ENCODE measurements at regions not wholly inside any gene's neighbourhood (a gene's known extent, or its start where the extent isn't known, plus 50 kb on each side); places are given as distances from the start of the nearest gene placed in this dataset.

- ATAC-seq (ENCODE audit: low read depth) (no peak), DNase-seq (no peak)
- Histone ChIP-seq H4K20me1 (ENCODE audit: control insufficient read depth, insufficient read depth, low read length, poor library complexity, severe bottlenecking) (no peaks in the 10 kb centered on the region), H3K27ac (ENCODE audit: low read length in 2 of 2) (no peak overlapping the region), H3K79me2 (ENCODE audit: control insufficient read depth, insufficient read depth, low read length) (no peaks in the 10 kb centered on the region), H3K36me3 (replicated peaks in 1 of 2; ENCODE audit: control extremely low read depth in 1 of 2, control insufficient read depth in 1 of 2, extremely low read depth in 1 of 2, insufficient read depth in 2 of 2, low read length in 1 of 2) (no peaks in the 10 kb centered on the region), H3K4me3 (ENCODE audit: control extremely low read depth in 1 of 5, extremely low read depth in 1 of 5, insufficient read depth in 1 of 5, low read depth in 2 of 5, low read length in 4 of 5) (no peak overlapping the region), H3K4me2 (replicated peaks; ENCODE audit: low read depth, low read length, poor library complexity, severe bottlenecking) (no peak overlapping the region), H3K4me1 (ENCODE audit: control insufficient read depth in 2 of 2, insufficient read depth in 2 of 2, low read length in 2 of 2) (no peaks in the 10 kb centered on the region), H3K9ac (ENCODE audit: low read length) (no peak overlapping the region), H3K27me3 (replicated peaks in 1 of 4; ENCODE audit: control extremely low read depth in 1 of 4, control insufficient read depth in 3 of 4, insufficient read depth in 4 of 4, low read length in 3 of 4) (peaks cover 0 to 2% (median 0%) of the 10 kb centered on the region in 4 experiments), H3K9me3 (ENCODE audit: control extremely low read depth in 1 of 3, control insufficient read depth in 2 of 3, insufficient read depth in 1 of 3, low read length in 2 of 3) (no peaks in the 10 kb centered on the region), H2AFZ (ENCODE audit: insufficient read depth, low read depth, low read length, poor library complexity, severe bottlenecking) (no peak overlapping the region)
- no peaks in the 10 kb centered on the region for H3K9me3 Mint-ChIP-seq (ENCODE audit: insufficient read depth)
- no peak overlapping the region for H3K27ac Mint-ChIP-seq
- intact Hi-C loops (cut with micrococcal nuclease): no loop called here
- no peaks in the 10 kb centered on the region for H3K4me1 Mint-ChIP-seq
- WGBS (ENCODE audit: insufficient coverage): no CpG with 5 or more reads among the region's 1 CpG
- peaks cover 9% of the 10 kb centered on the region for H3K27me3 Mint-ChIP-seq
- no peak for TF ChIP-seq EZH2 (IDR thresholded peaks at IDR 0.05; ENCODE audit: borderline replicate concordance, insufficient read depth, low read depth, low read length, poor library complexity, severe bottlenecking)
- TF ChIP-seq, protein P1, sequence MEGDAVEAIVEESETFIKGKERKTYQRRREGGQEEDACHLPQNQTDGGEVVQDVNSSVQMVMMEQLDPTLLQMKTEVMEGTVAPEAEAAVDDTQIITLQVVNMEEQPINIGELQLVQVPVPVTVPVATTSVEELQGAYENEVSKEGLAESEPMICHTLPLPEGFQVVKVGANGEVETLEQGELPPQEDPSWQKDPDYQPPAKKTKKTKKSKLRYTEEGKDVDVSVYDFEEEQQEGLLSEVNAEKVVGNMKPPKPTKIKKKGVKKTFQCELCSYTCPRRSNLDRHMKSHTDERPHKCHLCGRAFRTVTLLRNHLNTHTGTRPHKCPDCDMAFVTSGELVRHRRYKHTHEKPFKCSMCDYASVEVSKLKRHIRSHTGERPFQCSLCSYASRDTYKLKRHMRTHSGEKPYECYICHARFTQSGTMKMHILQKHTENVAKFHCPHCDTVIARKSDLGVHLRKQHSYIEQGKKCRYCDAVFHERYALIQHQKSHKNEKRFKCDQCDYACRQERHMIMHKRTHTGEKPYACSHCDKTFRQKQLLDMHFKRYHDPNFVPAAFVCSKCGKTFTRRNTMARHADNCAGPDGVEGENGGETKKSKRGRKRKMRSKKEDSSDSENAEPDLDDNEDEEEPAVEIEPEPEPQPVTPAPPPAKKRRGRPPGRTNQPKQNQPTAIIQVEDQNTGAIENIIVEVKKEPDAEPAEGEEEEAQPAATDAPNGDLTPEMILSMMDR (IDR thresholded peaks at IDR 0.05): no peak
- ChIA-PET CTCF (no interaction called here), POLR2A (no interaction called here)
- no peak overlapping the region for H3K4me3 Mint-ChIP-seq
Measured at GRCh38 chr16:54998834-54999233, 68.2 kb downstream of the IRX5 start.

DNA sequence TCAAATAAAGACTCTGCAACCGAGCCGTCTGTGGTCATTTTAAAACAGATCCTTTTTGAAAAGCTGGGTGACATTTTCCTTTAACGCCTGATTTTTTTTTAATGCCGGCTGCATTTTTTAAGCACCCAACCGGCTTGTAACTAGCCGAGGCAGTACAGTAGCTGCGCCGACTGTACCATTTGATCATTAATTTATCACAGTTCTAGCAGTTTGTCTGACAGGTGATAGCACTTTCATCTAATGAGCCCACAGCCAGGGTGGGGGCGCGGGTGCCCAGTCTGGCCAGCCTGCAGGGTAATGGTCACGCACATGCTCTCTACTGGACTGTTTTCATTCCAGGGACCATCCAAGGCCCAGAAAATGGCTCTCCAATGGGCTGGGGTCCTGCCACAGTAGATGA lies 68.8 kb downstream of the IRX5 start:
- no peak for TF ChIP-seq EZH2 (IDR thresholded peaks at IDR 0.05; ENCODE audit: borderline replicate concordance, insufficient read depth, low read depth, low read length, poor library complexity, severe bottlenecking)
- TF ChIP-seq, protein P1 (IDR thresholded peaks at IDR 0.05): no peak
- H3K4me3 Mint-ChIP-seq: no peak overlapping the region
- H3K4me1 Mint-ChIP-seq: no peaks in the 10 kb centered on the region
- POLR2A ChIA-PET: no interaction called here
- Histone ChIP-seq H3K4me1 (ENCODE audit: control insufficient read depth in 2 of 2, insufficient read depth in 2 of 2, low read length in 2 of 2) (no peaks in the 10 kb centered on the region), H3K4me3 (ENCODE audit: control extremely low read depth in 1 of 5, extremely low read depth in 1 of 5, insufficient read depth in 1 of 5, low read depth in 2 of 5, low read length in 4 of 5) (no peak overlapping the region), H3K27ac (ENCODE audit: low read length in 2 of 2) (no peak overlapping the region), H3K9ac (ENCODE audit: low read length) (no peak overlapping the region), H3K36me3 (replicated peaks in 1 of 2; ENCODE audit: control extremely low read depth in 1 of 2, control insufficient read depth in 1 of 2, extremely low read depth in 1 of 2, insufficient read depth in 2 of 2, low read length in 1 of 2) (no peaks in the 10 kb centered on the region), H2AFZ (ENCODE audit: insufficient read depth, low read depth, low read length, poor library complexity, severe bottlenecking) (no peak overlapping the region), H3K27me3 (replicated peaks in 1 of 4; ENCODE audit: control extremely low read depth in 1 of 4, control insufficient read depth in 3 of 4, insufficient read depth in 4 of 4, low read length in 3 of 4) (peaks cover 0 to 2% (median 0%) of the 10 kb centered on the region in 4 experiments), H4K20me1 (ENCODE audit: control insufficient read depth, insufficient read depth, low read length, poor library complexity, severe bottlenecking) (no peaks in the 10 kb centered on the region), H3K4me2 (replicated peaks; ENCODE audit: low read depth, low read length, poor library complexity, severe bottlenecking) (no peak overlapping the region), H3K9me3 (ENCODE audit: control extremely low read depth in 1 of 3, control insufficient read depth in 2 of 3, insufficient read depth in 1 of 3, low read length in 2 of 3) (no peaks in the 10 kb centered on the region), H3K79me2 (ENCODE audit: control insufficient read depth, insufficient read depth, low read length) (no peaks in the 10 kb centered on the region)
- no peak for DNase-seq
- 92% methylated on average over 11 of the region's 11 CpGs for WGBS (ENCODE audit: insufficient coverage)
- no peak for ATAC-seq (ENCODE audit: low read depth)
- intact Hi-C loops (cut with micrococcal nuclease): no loop called here
- no peaks in the 10 kb centered on the region for H3K9me3 Mint-ChIP-seq (ENCODE audit: insufficient read depth)
- CTCF ChIA-PET: no interaction called here
- H3K27me3 Mint-ChIP-seq: peaks cover 6% of the 10 kb centered on the region
- H3K27ac Mint-ChIP-seq: no peak overlapping the region
